Testis (tissue), 2 donors: ENCODE measurements at regions not wholly inside any gene's neighbourhood (a gene's known extent, or its start where the extent isn't known, plus 50 kb on each side); places are given as distances from the start of the nearest gene placed in this dataset.

Experiments used
- POLR2A ChIP-seq: fragments of 450-650 bp; IDR thresholded peaks from one replicate; pipeline ENCODE4 v1.6.1; 2017; ENCODE audit warnings: antibody characterized with exemption, mild to moderate bottlenecking, moderate library complexity
- TF ChIP-seq, protein P1 (sequence below), 3 experiments: fragments of 450-650 bp in 2 of 3; fragments of 200-600 bp in 1 of 3; sonication (generic) in 1 of 3; IDR thresholded peaks; one replicate each; pipeline ENCODE4 v1.5.1; 2016 to 2019; ENCODE audit warnings: antibody characterized with exemption in 3 of 3, mild to moderate bottlenecking in 2 of 3, moderate library complexity in 1 of 3

DNA sequence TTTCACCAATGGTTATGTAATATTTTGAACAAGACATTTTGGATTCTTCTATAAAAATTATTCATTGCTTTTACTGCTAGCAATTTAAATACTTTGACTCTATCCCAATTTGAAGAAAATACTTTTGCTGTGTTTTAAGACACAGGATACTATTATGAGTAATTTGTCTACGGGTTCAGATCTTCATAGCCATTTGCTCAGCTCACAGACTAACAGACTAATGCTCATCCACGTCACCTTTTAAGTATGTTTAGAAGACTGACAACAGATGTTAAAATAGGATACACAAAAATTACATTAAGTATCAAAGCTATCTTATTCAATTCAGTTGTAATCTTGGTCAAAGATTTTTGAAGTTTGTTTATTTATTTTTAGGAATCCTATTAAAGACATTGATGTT, 251.3 kb upstream of the CHRM2 start:
- TF ChIP-seq, protein P1, sequence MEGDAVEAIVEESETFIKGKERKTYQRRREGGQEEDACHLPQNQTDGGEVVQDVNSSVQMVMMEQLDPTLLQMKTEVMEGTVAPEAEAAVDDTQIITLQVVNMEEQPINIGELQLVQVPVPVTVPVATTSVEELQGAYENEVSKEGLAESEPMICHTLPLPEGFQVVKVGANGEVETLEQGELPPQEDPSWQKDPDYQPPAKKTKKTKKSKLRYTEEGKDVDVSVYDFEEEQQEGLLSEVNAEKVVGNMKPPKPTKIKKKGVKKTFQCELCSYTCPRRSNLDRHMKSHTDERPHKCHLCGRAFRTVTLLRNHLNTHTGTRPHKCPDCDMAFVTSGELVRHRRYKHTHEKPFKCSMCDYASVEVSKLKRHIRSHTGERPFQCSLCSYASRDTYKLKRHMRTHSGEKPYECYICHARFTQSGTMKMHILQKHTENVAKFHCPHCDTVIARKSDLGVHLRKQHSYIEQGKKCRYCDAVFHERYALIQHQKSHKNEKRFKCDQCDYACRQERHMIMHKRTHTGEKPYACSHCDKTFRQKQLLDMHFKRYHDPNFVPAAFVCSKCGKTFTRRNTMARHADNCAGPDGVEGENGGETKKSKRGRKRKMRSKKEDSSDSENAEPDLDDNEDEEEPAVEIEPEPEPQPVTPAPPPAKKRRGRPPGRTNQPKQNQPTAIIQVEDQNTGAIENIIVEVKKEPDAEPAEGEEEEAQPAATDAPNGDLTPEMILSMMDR (IDR thresholded peaks at IDR 0.05) = no peak
- no peak for TF ChIP-seq POLR2A
